ENCODE measurements at regions not wholly inside any gene's neighbourhood (a gene's known extent, or its start where the extent isn't known, plus 50 kb on each side); places are given as distances from the start of the nearest gene placed in this dataset.

DNA sequence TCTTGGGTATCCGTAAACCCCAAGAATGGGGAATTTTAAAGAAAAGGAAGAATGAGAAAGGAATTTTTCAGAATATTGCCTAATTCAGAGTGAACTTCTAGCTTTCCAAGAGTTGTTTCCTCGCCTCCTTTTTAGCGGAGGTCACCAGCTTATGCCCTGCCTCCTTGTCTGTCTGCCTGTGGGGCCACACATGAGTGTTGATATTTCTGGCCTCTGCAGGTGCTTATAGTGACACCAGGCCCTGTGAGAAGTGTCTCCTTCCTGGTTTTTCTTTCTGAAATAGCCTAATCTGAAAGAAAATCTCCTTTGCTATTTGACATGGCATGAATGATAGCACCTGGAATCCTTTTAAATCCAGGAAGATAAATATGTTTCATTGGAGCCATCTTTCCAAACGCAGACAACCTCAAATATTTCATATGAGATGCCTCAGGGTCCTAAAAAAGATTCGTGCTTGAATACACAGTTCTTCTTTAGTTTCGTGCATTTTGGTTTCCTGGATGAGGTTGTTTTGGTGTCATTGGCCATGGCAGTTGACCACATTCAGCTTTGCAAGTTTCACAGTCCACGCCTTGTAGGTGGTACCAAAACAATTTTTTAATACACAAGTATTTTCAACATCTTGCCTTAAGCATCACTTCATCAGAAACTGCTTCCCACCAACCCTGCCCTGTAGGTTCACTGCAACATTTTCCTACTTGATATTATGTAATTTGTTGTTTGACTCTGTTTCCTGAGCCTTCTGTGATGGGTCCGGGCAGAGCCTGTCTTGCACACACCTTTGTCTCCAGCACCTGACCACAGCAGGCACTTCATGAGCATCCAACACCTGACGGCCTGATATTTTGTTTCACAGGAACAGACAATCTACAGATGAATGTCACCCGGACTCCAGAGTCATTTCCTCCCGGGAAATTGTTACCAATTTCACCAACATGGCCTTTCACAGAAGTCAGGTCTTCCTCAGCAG is 159.4 kb downstream of the C11orf91 start:
- TF ChIP-seq, protein P1, sequence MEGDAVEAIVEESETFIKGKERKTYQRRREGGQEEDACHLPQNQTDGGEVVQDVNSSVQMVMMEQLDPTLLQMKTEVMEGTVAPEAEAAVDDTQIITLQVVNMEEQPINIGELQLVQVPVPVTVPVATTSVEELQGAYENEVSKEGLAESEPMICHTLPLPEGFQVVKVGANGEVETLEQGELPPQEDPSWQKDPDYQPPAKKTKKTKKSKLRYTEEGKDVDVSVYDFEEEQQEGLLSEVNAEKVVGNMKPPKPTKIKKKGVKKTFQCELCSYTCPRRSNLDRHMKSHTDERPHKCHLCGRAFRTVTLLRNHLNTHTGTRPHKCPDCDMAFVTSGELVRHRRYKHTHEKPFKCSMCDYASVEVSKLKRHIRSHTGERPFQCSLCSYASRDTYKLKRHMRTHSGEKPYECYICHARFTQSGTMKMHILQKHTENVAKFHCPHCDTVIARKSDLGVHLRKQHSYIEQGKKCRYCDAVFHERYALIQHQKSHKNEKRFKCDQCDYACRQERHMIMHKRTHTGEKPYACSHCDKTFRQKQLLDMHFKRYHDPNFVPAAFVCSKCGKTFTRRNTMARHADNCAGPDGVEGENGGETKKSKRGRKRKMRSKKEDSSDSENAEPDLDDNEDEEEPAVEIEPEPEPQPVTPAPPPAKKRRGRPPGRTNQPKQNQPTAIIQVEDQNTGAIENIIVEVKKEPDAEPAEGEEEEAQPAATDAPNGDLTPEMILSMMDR (conservative IDR thresholded peaks at IDR 0.05; ENCODE audit: low read depth, low read length): no peak
- no peak for DNase-seq (ENCODE audit: low read depth)
- H3K4me3 ChIP-seq (ENCODE audit: low read length): no peak overlapping the region

DNA sequence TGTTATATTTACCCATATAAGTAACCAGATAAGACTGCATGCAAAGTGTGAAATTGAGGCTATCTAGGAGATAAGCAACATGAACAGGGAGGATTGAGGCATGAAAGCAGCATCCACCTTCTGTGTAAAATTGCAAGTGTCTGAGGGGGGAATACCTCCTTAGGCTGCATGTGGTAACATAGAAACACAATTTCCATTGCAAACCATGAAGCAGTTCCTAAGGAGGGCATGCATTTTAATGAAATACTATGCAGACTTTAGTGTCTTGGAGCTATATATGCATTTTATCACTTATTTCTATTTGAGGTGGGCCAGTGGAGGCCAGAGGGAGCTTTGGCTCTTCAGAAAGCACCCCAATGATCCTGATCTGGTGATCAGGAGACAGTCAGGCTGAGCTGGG is 160.2 kb downstream of the C11orf91 start:
- no peak for DNase-seq (ENCODE audit: low read depth)
- TF ChIP-seq, protein P1 (conservative IDR thresholded peaks at IDR 0.05; ENCODE audit: low read depth, low read length): no peak
- H3K4me3 ChIP-seq (ENCODE audit: low read length): no peak overlapping the region

DNA sequence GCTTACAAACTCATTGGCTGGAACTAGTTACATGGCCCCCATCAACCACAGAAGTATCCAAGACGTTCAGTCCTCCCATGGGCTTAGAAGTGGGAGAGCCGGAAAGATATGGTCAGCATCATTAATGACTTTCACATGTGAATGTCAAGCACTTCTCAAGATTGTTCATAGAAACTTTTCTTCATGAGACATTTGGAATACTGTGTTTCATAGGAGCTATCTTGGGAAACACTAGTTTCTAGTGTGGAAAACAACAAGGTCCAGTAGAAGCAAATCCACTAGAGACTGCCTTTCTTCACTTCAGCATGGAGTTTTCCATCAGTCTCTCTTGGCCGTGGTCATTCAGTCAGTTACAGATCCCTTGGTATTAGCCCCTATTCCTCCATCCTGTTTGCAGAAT is 160.9 kb downstream of the C11orf91 start:
- H3K4me3 ChIP-seq (ENCODE audit: low read length): no peak overlapping the region
- TF ChIP-seq, protein P1 (conservative IDR thresholded peaks at IDR 0.05; ENCODE audit: low read depth, low read length): no peak
- DNase-seq (ENCODE audit: low read depth): no peak

- DNase-seq (ENCODE audit: low read depth): no peak
- TF ChIP-seq, protein P1 (conservative IDR thresholded peaks at IDR 0.05; ENCODE audit: low read depth, low read length): no peak
- H3K4me3 ChIP-seq (ENCODE audit: low read length): no peak overlapping the region
Observed at GRCh38 chr11:33538726-33539125, 161.9 kb downstream of the C11orf91 start.

DNA sequence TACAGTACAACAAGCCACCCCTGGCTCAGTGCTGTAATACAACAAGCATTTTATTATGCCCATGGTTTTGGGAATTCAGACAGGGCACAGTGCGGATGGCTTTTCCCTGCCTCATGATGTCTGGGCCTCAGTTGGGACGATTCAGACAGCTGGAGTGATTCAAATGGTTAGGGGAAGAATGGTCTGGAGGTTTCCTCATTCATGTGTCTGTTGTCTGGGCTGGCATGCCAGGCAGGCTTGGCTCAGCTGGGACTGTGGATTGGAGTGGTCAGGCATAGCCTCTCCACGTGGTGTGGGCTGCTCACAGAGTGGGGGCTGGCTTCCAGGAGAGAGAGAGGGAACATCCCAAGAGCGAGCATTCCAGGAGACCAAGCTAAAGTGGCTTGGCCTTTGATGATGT is 164.4 kb downstream of the C11orf91 start:
- TF ChIP-seq, protein P1 (conservative IDR thresholded peaks at IDR 0.05; ENCODE audit: low read depth, low read length): no peak
- no peak overlapping the region for H3K4me3 ChIP-seq (ENCODE audit: low read length)
- DNase-seq (ENCODE audit: low read depth): no peak

GRCh38 chr11:33534575-33534974 is 166.1 kb downstream of the C11orf91 start:
- TF ChIP-seq, protein P1 (conservative IDR thresholded peaks at IDR 0.05; ENCODE audit: low read depth, low read length): no peak
- H3K4me3 ChIP-seq (ENCODE audit: low read length): no peak overlapping the region
- no peak for DNase-seq (ENCODE audit: low read depth)

Measured in retinal pigment epithelial cell (primary cell).